WTC11 (cell line): ENCODE measurements at regions not wholly inside any gene's neighbourhood (a gene's known extent, or its start where the extent isn't known, plus 50 kb on each side); places are given as distances from the start of the nearest gene placed in this dataset.

Experiments
- ATAC-seq: fragments of 200-7000 bp; cut with Tn5 transposase; 2 replicates; pipeline ENCODE4 v1.10.0; 2021; ENCODE audit warnings: mild to moderate bottlenecking, moderate library complexity
- CTCF ChIA-PET: fragments of 300-600 bp; sonication (Branson Sonifier 250); formaldehyde crosslinking; loops from one replicate; lab custom pipeline; 2021; ENCODE audit warnings: antibody characterized with exemption; lab: Charles Lee
- POLR2A ChIA-PET: fragments of 350-600 bp; sonication (Branson Sonifier 250); formaldehyde crosslinking; loops from one replicate; lab custom pipeline; 2021; ENCODE audit warnings: antibody characterized with exemption; lab: Charles Lee
- DNase-seq: peaks from one replicate; pipeline ENCODE4 v3.0.0; 2021; ENCODE audit warnings: low spot score
- H3K27ac Mint-ChIP-seq: 2 replicates; pipeline ENCODE4 v1.8.0; 2021; ENCODE audit warnings: mixed read lengths
- H3K27me3 Mint-ChIP-seq: 2 replicates; pipeline ENCODE4 v1.8.0; 2021; ENCODE audit warnings: low read depth, mild to moderate bottlenecking, moderate library complexity, mixed read lengths
- H3K36me3 Mint-ChIP-seq: 2 replicates; pipeline ENCODE4 v1.8.0; 2021; ENCODE audit warnings: mixed read lengths
- H3K4me1 Mint-ChIP-seq: 2 replicates; pipeline ENCODE4 v1.8.0; 2022; ENCODE audit warnings: mixed read lengths
- H3K4me3 Mint-ChIP-seq: 2 replicates; pipeline ENCODE4 v1.8.0; 2021; ENCODE audit warnings: mild to moderate bottlenecking, moderate library complexity, mixed read lengths
- H3K9me3 Mint-ChIP-seq: 2 replicates; pipeline ENCODE4 v1.8.0; 2021; ENCODE audit warnings: mixed read lengths
- AFF4 ChIP-seq: sonication (generic); formaldehyde crosslinking; IDR thresholded peaks from 2 replicates; pipeline ENCODE4 v1.8.1; 2023; ENCODE audit warnings: mild to moderate bottlenecking, missing genetic modification reagents, borderline replicate concordance
- MAX ChIP-seq: sonication (generic); formaldehyde crosslinking; IDR thresholded peaks from 2 replicates; pipeline ENCODE4 v1.8.0; 2022; ENCODE audit warnings: mild to moderate bottlenecking, missing genetic modification reagents
- SP1 ChIP-seq: sonication (generic); formaldehyde crosslinking; conservative IDR thresholded peaks from 2 replicates; pipeline ENCODE4 v1.8.1; 2022; ENCODE audit warnings: missing genetic modification reagents
- USF1 ChIP-seq: sonication (generic); formaldehyde crosslinking; IDR thresholded peaks from 2 replicates; pipeline ENCODE4 v1.8.0; 2022; ENCODE audit warnings: mild to moderate bottlenecking, missing genetic modification reagents
- ZBTB21 ChIP-seq: sonication (generic); formaldehyde crosslinking; IDR thresholded peaks from 2 replicates; pipeline ENCODE4 v1.8.1; 2023; ENCODE audit warnings: mild to moderate bottlenecking, missing genetic modification reagents, borderline replicate concordance
- ZNF532 ChIP-seq: fragments of 250-450 bp; sonication (Bioruptor Pico); IDR thresholded peaks from 2 replicates; pipeline ENCODE4 v1.9.0; 2021; ENCODE audit warnings: mild to moderate bottlenecking, borderline replicate concordance
- ZSCAN18 ChIP-seq: fragments of 250-450 bp; sonication (Bioruptor Pico); IDR thresholded peaks from 2 replicates; pipeline ENCODE4 v2.1.2; 2022; ENCODE audit warnings: mild to moderate bottlenecking, moderate library complexity

GRCh38 chr10:60575105-60575504 is 185.4 kb upstream of the ANK3 start:
- H3K36me3 Mint-ChIP-seq, result peaks cover 10% of the 10 kb centered on the region
- no peaks in the 10 kb centered on the region for H3K27me3 Mint-ChIP-seq

More at GRCh38 chr10:60575105-60575504, 185.4 kb upstream of the ANK3 start:
- ChIA-PET POLR2A (no interaction called here), CTCF (no interaction called here)
- DNase-seq (no peak), ATAC-seq (no peak)
- Mint-ChIP-seq H3K9me3 (peaks cover 10% of the 10 kb centered on the region), H3K4me1 (peaks cover 49% of the 10 kb centered on the region), H3K27ac (no peak overlapping the region), H3K4me3 (no peak overlapping the region)
- TF ChIP-seq ZNF532 (CRISPR knock-in tag) (no peak), USF1 (CRISPR knock-in tag) (no peak), MAX (CRISPR knock-in tag) (no peak), SP1 (no peak), ZSCAN18 (CRISPR knock-in tag) (no peak), AFF4 (CRISPR knock-in tag) (no peak), ZBTB21 (no peak)
